LNCaP clone FGC (cell line): ENCODE measurements at regions not wholly inside any gene's neighbourhood (a gene's known extent, or its start where the extent isn't known, plus 50 kb on each side); places are given as distances from the start of the nearest gene placed in this dataset.
A peak's percentile ranks its signal among the peaks of the same experiment; 100 is the strongest.

Experiments
- DNase-seq: peaks from one replicate; pipeline ENCODE4 v3.0.0-alpha.2; 2011; ENCODE audit warnings: low read depth
- H3K4me3 ChIP-seq: 2 replicates; pipeline ENCODE4 v1.5.1; 2011; ENCODE audit warnings: mild to moderate bottlenecking, low read depth, low read length, control low read depth
- TF ChIP-seq, protein P1 (sequence below): IDR thresholded peaks from 2 replicates; pipeline ENCODE4 v1.5.1; 2012; ENCODE audit warnings: mild to moderate bottlenecking; ENCODE audit not compliant: control insufficient read depth, insufficient read depth; ENCODE audit errors: extremely low read depth

DNA sequence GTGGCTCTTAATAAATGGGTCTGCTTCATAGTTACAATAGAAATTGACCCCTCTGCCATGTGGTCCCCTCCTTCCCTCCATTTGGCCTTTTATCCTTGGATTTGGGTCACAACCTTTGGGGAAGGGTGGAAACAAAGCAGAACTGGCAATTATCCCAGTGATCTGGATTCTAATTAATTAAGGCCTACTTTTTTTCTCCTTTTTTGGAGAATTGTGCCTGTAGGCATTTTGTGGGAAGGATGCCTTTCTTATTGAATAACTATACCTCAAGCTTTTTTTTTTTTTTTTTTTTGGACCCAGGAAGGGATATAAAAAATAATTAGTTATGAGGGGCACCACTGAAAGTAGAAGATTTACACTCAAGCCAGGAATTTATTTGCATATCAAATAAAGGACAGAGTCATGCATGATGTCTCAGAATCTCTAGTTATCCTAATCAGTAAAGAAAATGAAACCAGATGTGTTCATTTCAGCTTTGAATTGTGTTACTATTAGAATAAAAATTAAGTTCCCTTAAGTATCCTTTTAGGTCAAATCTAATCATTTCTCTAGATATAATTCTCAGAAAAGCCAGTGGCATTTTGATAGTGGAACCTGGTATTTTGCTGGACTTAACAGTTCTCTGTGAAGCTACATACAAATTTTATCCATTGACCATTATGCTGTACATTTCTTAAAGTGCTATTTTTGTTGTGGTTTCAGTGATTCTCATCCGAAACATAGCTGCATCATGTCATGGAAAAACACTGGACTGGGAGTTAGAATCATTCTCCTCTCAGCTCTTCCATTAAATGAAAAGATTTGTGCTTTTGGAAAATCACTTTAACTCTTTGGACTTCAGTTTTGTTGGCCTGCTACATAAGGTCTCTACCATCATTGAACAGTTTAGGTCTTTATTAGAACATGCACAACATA, 129.3 kb downstream of the KCNRG start:
- no peak for DNase-seq
- H3K4me3 ChIP-seq = no peak overlapping the region
- TF ChIP-seq, protein P1, sequence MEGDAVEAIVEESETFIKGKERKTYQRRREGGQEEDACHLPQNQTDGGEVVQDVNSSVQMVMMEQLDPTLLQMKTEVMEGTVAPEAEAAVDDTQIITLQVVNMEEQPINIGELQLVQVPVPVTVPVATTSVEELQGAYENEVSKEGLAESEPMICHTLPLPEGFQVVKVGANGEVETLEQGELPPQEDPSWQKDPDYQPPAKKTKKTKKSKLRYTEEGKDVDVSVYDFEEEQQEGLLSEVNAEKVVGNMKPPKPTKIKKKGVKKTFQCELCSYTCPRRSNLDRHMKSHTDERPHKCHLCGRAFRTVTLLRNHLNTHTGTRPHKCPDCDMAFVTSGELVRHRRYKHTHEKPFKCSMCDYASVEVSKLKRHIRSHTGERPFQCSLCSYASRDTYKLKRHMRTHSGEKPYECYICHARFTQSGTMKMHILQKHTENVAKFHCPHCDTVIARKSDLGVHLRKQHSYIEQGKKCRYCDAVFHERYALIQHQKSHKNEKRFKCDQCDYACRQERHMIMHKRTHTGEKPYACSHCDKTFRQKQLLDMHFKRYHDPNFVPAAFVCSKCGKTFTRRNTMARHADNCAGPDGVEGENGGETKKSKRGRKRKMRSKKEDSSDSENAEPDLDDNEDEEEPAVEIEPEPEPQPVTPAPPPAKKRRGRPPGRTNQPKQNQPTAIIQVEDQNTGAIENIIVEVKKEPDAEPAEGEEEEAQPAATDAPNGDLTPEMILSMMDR = no peak

GRCh38 chr13:50149214-50149613, 134.0 kb downstream of the KCNRG start:
- TF ChIP-seq, protein P1 = no peak
- H3K4me3 ChIP-seq = no peak overlapping the region
- DNase-seq = peak; percentile 87

DNA sequence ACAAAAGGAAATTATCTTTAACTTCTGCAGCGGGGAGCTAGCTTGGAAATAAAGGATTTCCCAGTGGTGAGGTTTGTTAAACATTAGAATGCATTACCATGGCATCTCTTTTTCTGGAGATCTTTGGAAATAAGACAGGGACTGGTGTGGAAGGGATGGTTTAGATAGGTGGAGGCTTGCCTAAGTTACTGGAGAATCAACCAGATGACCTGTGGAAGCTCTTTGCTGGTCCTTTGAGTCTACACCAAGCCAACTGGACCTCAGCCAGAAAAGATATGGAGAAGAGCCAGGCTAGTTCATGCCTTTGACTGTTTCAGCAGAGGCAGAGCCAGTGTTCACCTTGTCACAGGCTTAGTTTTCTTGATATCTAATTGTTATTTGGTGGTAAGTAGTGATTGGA, 134.7 kb downstream of the KCNRG start:
- TF ChIP-seq, protein P1 = no peak
- H3K4me3 ChIP-seq = no peak overlapping the region
- DNase-seq = peak; percentile 61

- no peak for DNase-seq
- no peak overlapping the region for H3K4me3 ChIP-seq
- TF ChIP-seq, protein P1 = no peak
Observed at GRCh38 chr13:50152224-50152623, 137.0 kb downstream of the KCNRG start.

DNA sequence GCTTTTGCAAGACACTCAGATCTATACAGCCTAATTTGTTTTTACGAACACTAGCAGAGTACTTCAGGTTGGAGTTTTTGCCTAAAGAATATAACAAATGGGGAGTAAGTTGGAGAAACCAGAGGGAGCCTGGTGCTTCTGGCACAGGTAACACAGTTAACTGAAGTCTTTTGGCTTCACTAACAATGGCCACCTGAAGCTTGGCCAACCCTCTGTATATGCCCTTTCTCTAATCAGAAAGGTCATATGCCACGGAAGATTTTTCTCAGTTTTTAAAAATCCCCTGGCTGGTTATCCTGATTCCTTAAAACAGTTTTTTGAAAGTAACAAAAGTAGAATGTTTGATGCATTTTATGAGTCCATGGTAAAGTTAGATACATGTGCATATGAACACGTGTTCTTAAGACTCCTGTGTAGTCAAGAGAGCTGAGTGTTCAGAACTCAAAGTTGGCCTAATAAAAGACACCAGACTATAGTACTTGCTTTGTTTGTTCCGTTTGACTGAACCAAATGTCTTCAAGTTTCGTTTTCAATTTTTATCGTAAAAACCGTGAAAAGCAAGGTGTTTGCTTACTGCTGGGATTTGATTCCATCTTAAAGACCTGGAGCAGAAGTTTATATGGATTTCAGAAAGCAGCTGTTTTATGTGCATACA, 137.5 kb downstream of the KCNRG start:
- TF ChIP-seq, protein P1 = no peak
- no peak overlapping the region for H3K4me3 ChIP-seq
- DNase-seq = no peak

- DNase-seq = no peak
- TF ChIP-seq, protein P1 = no peak
- H3K4me3 ChIP-seq = no peak overlapping the region
Observed at GRCh38 chr13:50153401-50153800, 138.2 kb downstream of the KCNRG start.
